ENCODE measurements at regions not wholly inside any gene's neighbourhood (a gene's known extent, or its start where the extent isn't known, plus 50 kb on each side); places are given as distances from the start of the nearest gene placed in this dataset.

GRCh38 chr6:71726121-71726520 lies 160.2 kb upstream of the RIMS1 start:
- no peak for TF ChIP-seq CTCF (IDR thresholded peaks at IDR 0.05; ENCODE audit: borderline replicate concordance, insufficient read depth, low read depth, low read length)

GRCh38 chr6:71727632-71728294 lies 158.6 kb upstream of the RIMS1 start:
- TF ChIP-seq CTCF (IDR thresholded peaks at IDR 0.05; ENCODE audit: borderline replicate concordance, insufficient read depth, low read depth, low read length) = no peak
- H3K4me3 ChIP-seq (ENCODE audit: low read depth, low read length) = no peak overlapping the region

More at GRCh38 chr6:71726121-71726520, 160.2 kb upstream of the RIMS1 start:
- no peak overlapping the region for H3K4me3 ChIP-seq (ENCODE audit: low read depth, low read length)

DNA sequence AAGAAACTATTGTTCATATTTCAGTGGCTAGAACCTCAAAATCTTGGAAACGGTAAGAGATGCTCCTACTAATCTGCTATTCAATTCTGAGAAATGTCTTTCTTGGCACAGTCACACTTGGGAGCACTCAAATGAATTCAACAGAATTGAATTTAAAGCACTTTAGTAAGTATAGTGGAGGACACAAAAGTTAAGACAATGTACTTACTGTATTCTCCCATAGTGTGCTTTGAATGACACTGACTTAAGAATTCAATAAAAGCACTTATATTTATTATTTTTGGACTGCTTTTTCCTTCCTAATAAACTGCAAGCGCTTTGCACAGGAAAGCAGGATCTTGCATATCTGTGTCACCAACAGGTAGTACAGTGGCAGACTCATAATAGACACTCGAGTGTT lies 156.1 kb upstream of the RIMS1 start:
- no peak for TF ChIP-seq CTCF (IDR thresholded peaks at IDR 0.05; ENCODE audit: borderline replicate concordance, insufficient read depth, low read depth, low read length)
- H3K4me3 ChIP-seq (ENCODE audit: low read depth, low read length) = no peak overlapping the region

DNA sequence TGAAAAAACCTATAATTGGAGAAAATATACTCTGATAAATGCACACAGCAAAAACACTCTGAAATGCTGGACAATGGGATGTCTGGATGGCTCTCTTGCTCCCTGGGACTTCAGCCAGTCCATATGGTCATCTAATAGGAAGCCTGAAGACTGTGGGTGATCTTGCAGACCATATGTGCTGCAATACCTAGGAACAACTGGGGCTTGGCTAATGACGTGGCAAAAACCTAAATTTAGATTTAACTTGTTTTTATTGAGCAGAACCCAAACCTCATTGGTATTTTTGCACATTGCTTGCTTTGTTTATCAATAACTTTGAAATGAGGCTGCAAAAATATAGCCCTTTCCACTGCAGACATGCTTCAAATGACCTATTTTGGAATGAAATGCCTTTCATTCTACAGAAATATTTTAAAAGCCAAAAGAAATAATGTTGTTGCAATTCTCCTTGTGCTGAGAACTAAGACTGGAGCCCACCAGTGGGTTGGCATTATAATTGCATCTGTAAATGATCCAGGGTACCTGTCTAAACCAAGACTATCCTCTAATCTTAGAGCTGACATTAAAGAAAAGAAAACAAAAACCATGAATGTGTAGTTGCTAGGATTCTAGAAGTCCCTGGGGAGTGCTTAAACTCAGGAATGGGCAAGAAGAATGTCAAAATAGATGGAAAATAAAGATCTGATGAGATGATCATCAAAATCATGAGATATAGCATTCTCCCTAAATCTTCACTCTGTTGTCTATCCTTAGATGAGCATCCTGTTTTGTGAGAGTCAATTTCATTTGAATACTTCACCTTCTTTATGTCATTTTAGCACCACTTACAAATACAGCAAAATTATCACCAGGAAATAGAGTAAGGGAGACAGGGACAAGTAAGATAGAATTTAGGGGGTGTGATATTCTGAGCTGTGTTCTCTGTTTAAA lies 152.1 kb upstream of the RIMS1 start:
- no peak for TF ChIP-seq CTCF (IDR thresholded peaks at IDR 0.05; ENCODE audit: borderline replicate concordance, insufficient read depth, low read depth, low read length)

GRCh38 chr6:71737953-71738352 lies 148.4 kb upstream of the RIMS1 start:
- H3K4me3 ChIP-seq (ENCODE audit: low read depth, low read length) = no peak overlapping the region
- TF ChIP-seq CTCF (IDR thresholded peaks at IDR 0.05; ENCODE audit: borderline replicate concordance, insufficient read depth, low read depth, low read length) = no peak

More for the DNA sequence above, 152.1 kb upstream of the RIMS1 start:
- no peak overlapping the region for H3K4me3 ChIP-seq (ENCODE audit: low read depth, low read length)

GRCh38 chr6:71745525-71745924 lies 140.8 kb upstream of the RIMS1 start:
- TF ChIP-seq CTCF (IDR thresholded peaks at IDR 0.05; ENCODE audit: borderline replicate concordance, insufficient read depth, low read depth, low read length) = no peak
- H3K4me3 ChIP-seq (ENCODE audit: low read depth, low read length) = no peak overlapping the region

All from GM12875 (cell line).